ENCODE measurements at regions not wholly inside any gene's neighbourhood (a gene's known extent, or its start where the extent isn't known, plus 50 kb on each side); places are given as distances from the start of the nearest gene placed in this dataset.

- DNase-seq (ENCODE audit: low read depth, low spot score), result no peak
- Histone ChIP-seq H4K20me1 (ENCODE audit: control insufficient read depth, extremely low read depth, insufficient read depth, low read length) (no peaks in the 10 kb centered on the region), H3K4me1 (ENCODE audit: control insufficient read depth, extremely low read depth, insufficient read depth, low read length) (no peaks in the 10 kb centered on the region), H3K9me1 (ENCODE audit: control insufficient read depth, extremely low read depth, insufficient read depth, low read length) (no peaks in the 10 kb centered on the region), H3K9ac (ENCODE audit: control insufficient read depth, extremely low read depth, insufficient read depth, low read length) (no peak overlapping the region), H3K79me2 (ENCODE audit: control insufficient read depth, insufficient read depth, low read length) (no peaks in the 10 kb centered on the region), H3K27me3 (ENCODE audit: control insufficient read depth, extremely low read depth, insufficient read depth, low read length) (no peaks in the 10 kb centered on the region), H3K27ac (ENCODE audit: control insufficient read depth, insufficient read depth, low read length) (no peak overlapping the region), H3K9me3 (ENCODE audit: control insufficient read depth, low read depth, low read length) (no peaks in the 10 kb centered on the region), H3K4me2 (ENCODE audit: control insufficient read depth, extremely low read depth, insufficient read depth, low read depth, low read length) (no peak overlapping the region), H3K4me3 (ENCODE audit: control insufficient read depth in 2 of 3, extremely low read depth in 1 of 3, insufficient read depth in 2 of 3, low read depth in 1 of 3, low read length in 3 of 3) (no peak overlapping the region), H3K36me3 (ENCODE audit: control insufficient read depth in 2 of 2, extremely low read depth in 1 of 2, insufficient read depth in 2 of 2, low read length in 2 of 2) (no peaks in the 10 kb centered on the region), H2AFZ (ENCODE audit: control insufficient read depth, low read length) (no peak overlapping the region)
- TF ChIP-seq EZH2 (IDR thresholded peaks at IDR 0.05; ENCODE audit: low read length), result no peak
- TF ChIP-seq, protein P1, sequence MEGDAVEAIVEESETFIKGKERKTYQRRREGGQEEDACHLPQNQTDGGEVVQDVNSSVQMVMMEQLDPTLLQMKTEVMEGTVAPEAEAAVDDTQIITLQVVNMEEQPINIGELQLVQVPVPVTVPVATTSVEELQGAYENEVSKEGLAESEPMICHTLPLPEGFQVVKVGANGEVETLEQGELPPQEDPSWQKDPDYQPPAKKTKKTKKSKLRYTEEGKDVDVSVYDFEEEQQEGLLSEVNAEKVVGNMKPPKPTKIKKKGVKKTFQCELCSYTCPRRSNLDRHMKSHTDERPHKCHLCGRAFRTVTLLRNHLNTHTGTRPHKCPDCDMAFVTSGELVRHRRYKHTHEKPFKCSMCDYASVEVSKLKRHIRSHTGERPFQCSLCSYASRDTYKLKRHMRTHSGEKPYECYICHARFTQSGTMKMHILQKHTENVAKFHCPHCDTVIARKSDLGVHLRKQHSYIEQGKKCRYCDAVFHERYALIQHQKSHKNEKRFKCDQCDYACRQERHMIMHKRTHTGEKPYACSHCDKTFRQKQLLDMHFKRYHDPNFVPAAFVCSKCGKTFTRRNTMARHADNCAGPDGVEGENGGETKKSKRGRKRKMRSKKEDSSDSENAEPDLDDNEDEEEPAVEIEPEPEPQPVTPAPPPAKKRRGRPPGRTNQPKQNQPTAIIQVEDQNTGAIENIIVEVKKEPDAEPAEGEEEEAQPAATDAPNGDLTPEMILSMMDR (optimal IDR thresholded peaks at IDR 0.05 in 1 of 3, IDR thresholded peaks at IDR 0.05 in 1 of 3, conservative IDR thresholded peaks at IDR 0.05 in 1 of 3; ENCODE audit: extremely low read depth in 1 of 3, insufficient read depth in 2 of 3, low read length in 3 of 3), result no peak
- dilution Hi-C loops (cut with MboI; ENCODE audit: extremely low pct_ligation_motif_present, low sequenced_read_pairs), result no loop called here
- FAIRE-seq, result no peak
Measured at GRCh38 chr16:86406056-86406455, 104.3 kb upstream of the FOXF1 start.

DNA sequence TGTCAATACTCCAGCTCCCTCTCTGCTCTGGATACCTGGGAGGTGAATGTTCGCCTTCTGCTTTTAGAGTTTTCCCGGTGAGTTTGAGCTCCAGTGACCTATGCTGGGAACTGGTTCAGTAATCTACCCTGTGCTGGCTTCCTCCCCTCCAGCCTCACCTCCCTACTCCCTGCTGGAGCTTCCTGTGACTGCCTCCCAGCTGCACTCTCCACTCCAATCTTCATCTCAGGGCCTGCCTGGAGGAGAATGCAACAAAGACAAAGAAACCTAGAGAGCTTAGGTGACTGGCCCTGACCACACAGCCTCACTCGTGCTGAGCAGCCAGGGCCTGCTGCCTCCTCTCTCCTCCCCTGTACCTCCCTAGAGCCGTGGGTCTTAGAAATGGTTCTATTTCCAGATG, 101.6 kb upstream of the FOXF1 start:
- dilution Hi-C loops (cut with MboI; ENCODE audit: extremely low pct_ligation_motif_present, low sequenced_read_pairs), result no loop called here
- Histone ChIP-seq H3K27me3 (ENCODE audit: control insufficient read depth, extremely low read depth, insufficient read depth, low read length) (no peaks in the 10 kb centered on the region), H2AFZ (ENCODE audit: control insufficient read depth, low read length) (no peak overlapping the region), H3K27ac (ENCODE audit: control insufficient read depth, insufficient read depth, low read length) (no peak overlapping the region), H3K4me1 (ENCODE audit: control insufficient read depth, extremely low read depth, insufficient read depth, low read length) (no peaks in the 10 kb centered on the region), H3K79me2 (ENCODE audit: control insufficient read depth, insufficient read depth, low read length) (no peaks in the 10 kb centered on the region), H3K4me2 (ENCODE audit: control insufficient read depth, extremely low read depth, insufficient read depth, low read depth, low read length) (no peak overlapping the region), H3K9ac (ENCODE audit: control insufficient read depth, extremely low read depth, insufficient read depth, low read length) (no peak overlapping the region), H3K4me3 (ENCODE audit: control insufficient read depth in 2 of 3, extremely low read depth in 1 of 3, insufficient read depth in 2 of 3, low read depth in 1 of 3, low read length in 3 of 3) (no peak overlapping the region), H3K36me3 (ENCODE audit: control insufficient read depth in 2 of 2, extremely low read depth in 1 of 2, insufficient read depth in 2 of 2, low read length in 2 of 2) (no peaks in the 10 kb centered on the region), H3K9me1 (ENCODE audit: control insufficient read depth, extremely low read depth, insufficient read depth, low read length) (no peaks in the 10 kb centered on the region), H4K20me1 (ENCODE audit: control insufficient read depth, extremely low read depth, insufficient read depth, low read length) (no peaks in the 10 kb centered on the region), H3K9me3 (ENCODE audit: control insufficient read depth, low read depth, low read length) (no peaks in the 10 kb centered on the region)
- DNase-seq (ENCODE audit: low read depth, low spot score) (no peak), FAIRE-seq (no peak)
- TF ChIP-seq, protein P1 (optimal IDR thresholded peaks at IDR 0.05 in 1 of 3, IDR thresholded peaks at IDR 0.05 in 1 of 3, conservative IDR thresholded peaks at IDR 0.05 in 1 of 3; ENCODE audit: extremely low read depth in 1 of 3, insufficient read depth in 2 of 3, low read length in 3 of 3), result no peak
- no peak for TF ChIP-seq EZH2 (IDR thresholded peaks at IDR 0.05; ENCODE audit: low read length)

All from keratinocyte (primary cell).